Adrenal gland (tissue), 9 donors: ENCODE measurements at regions not wholly inside any gene's neighbourhood (a gene's known extent, or its start where the extent isn't known, plus 50 kb on each side); places are given as distances from the start of the nearest gene placed in this dataset.

Source experiments
- DNase-seq, 7 donors: peaks; one replicate each; pipeline ENCODE4 v3.0.0-alpha.2; 2019 to 2020
- H3K27ac ChIP-seq, 5 donors: fragments of 200-600 bp; sonication (generic) in 4 of 5; 1 replicate in 3 of 5; 2 replicates in 2 of 5; pipeline versions ENCODE4 v1.5.1 to v1.8.0; 2016 to 2020; ENCODE audit warnings: mild to moderate bottlenecking in 1 of 5
- H3K27me3 ChIP-seq: fragments of 200-600 bp; 2 replicates; pipeline ENCODE4 v1.8.0; 2021
- H3K36me3 ChIP-seq, 2 donors: fragments of 200-600 bp; replicated peaks in 1 of 2; 1 replicate in 1 of 2; 2 replicates in 1 of 2; pipeline versions ENCODE4 v1.5.1 to v1.8.0; 2018 to 2022
- H3K4me1 ChIP-seq, 2 donors: fragments of 200-600 bp; replicated peaks in 1 of 2; 1 replicate in 1 of 2; 2 replicates in 1 of 2; pipeline versions ENCODE4 v1.5.1 to v1.8.0; 2018 to 2021
- H3K4me3 ChIP-seq, 4 donors: fragments of 200-600 bp; sonication (generic) in 3 of 4; one replicate each; pipeline ENCODE4 v1.5.1; 2016 to 2018
- H3K9me3 ChIP-seq, 3 donors: fragments of 200-600 bp; sonication (generic) in 1 of 3; replicated peaks in 1 of 3; 1 replicate in 2 of 3; 2 replicates in 1 of 3; pipeline versions ENCODE4 v1.5.1 to v1.8.0; 2016 to 2021
- CTCF ChIP-seq, 6 experiments: fragments of 450-650 bp in 4 of 6; fragments of 200-600 bp in 2 of 6; sonication (generic) in 1 of 6; IDR thresholded peaks; 1 replicate in 5 of 6; 2 replicates in 1 of 6; pipeline versions ENCODE4 v1.5.1 to v1.8.0; 2016 to 2021; ENCODE audit warnings: antibody characterized with exemption in 6 of 6, mild to moderate bottlenecking in 2 of 6, moderate library complexity in 1 of 6
- POLR2A ChIP-seq, 2 donors: fragments of 450-650 bp; IDR thresholded peaks; one replicate each; pipeline ENCODE4 v1.6.1; 2017; ENCODE audit warnings: antibody characterized with exemption in 2 of 2, mild to moderate bottlenecking in 2 of 2, moderate library complexity in 1 of 2
- WGBS, 4 donors: extraction: QIAGEN DNeasy Blood & Tissue Kit in 2 of 4; methylation state at CpG; one replicate each; pipeline versions ENCODE4 v1.1.5 to v1.1.7; 2013 to 2017; 5-methylcytosine and 5-hydroxymethylcytosine counted together
- intact Hi-C, 2 donors: fragments of 100-400 bp; cut with DNase I; formaldehyde crosslinking; loops; one replicate each; pipeline versions ENCODE4 v1.14.1 to v1.15.0; 2022 to 2023
- donor health status: healthy with polysubstance abuse.
- donor health status: Bipolar disorder and iron deficiency.
- donor health status: DM: yes; HTN: yes; CAD: no.
- donor health status: DM: no; HTN: no; CAD: no.
- donor health status: DM: no; HTN: no; CAD: no.

- intact Hi-C loops: no loop called here
- DNase-seq: no peak
- Histone ChIP-seq H3K27ac (no peak overlapping the region), H3K36me3 (no peaks in the 10 kb centered on the region), H3K27me3 (no peaks in the 10 kb centered on the region), H3K4me3 (no peak overlapping the region), H3K4me1 (no peaks in the 10 kb centered on the region), H3K9me3 (no peaks in the 10 kb centered on the region)
- no peak for TF ChIP-seq POLR2A (IDR thresholded peaks at IDR 0.05)
Measured at GRCh38 chr4:38232741-38233140, 272.5 kb downstream of the PTTG2 start.

DNA sequence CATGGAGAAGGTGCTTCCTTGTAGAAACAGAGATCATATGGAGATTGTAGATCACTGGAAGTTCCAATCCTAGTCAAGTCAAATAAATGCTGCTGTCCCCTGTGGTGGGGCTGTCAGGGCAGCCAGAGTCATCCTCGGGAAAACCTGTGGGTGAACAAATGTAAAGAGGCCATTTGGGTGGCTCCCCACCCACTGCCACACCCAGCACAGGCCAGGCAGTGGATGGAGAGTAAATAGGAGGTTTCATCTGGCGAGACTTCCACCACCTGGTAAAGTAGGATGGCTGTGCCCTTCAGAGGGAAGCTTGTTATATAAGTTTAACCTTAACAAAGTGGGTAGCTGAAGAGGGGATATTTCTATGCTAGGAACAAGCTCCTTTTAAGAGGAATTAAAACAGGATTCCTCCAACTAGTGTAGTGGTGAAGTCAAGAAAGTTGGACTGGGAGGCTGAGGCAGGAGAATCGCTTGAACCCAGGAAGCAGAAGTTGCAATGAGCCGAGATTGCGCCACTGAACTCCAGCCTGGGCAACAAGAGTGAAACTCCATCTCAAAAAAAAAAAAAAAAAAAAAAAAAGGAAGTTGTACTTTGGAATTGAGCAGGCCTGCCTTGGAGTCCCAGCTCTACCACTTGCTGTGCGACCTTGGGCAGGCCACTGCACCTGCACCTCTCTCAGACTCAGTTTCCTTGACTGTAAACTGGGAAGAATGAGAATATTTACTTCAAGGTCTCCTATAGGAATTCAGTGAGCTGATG is 273.7 kb downstream of the PTTG2 start:
- no peaks in the 10 kb centered on the region for H3K9me3 ChIP-seq
- peak in 4 of 7 donors; percentile 29 to 62 (median 42) for DNase-seq
- no peak overlapping the region for H3K4me3 ChIP-seq
- intact Hi-C loops: no loop called here
- H3K36me3 ChIP-seq: no peaks in the 10 kb centered on the region
- no peak overlapping the region for H3K27ac ChIP-seq
- TF ChIP-seq POLR2A (IDR thresholded peaks at IDR 0.05) (no peak), CTCF (IDR thresholded peaks at IDR 0.05) (no peak)
- no peaks in the 10 kb centered on the region for H3K4me1 ChIP-seq
- no peaks in the 10 kb centered on the region for H3K27me3 ChIP-seq
- 80 to 94% (median 84%) methylated on average over 5 to 6 of the region's 6 CpGs for WGBS, 4 donors

- Histone ChIP-seq H3K27ac (no peak overlapping the region), H3K4me1 (no peaks in the 10 kb centered on the region), H3K27me3 (no peaks in the 10 kb centered on the region), H3K9me3 (no peaks in the 10 kb centered on the region), H3K4me3 (no peak overlapping the region), H3K36me3 (no peaks in the 10 kb centered on the region)
- 80 to 94% (median 88%) methylated on average over 3 of the region's 3 CpGs for WGBS, 4 donors
- DNase-seq: no peak
- TF ChIP-seq POLR2A (IDR thresholded peaks at IDR 0.05): no peak
- TF ChIP-seq CTCF (IDR thresholded peaks at IDR 0.05): no peak
- intact Hi-C loops: no loop called here
Measured at GRCh38 chr4:38235354-38235753, 275.2 kb downstream of the PTTG2 start.

DNA sequence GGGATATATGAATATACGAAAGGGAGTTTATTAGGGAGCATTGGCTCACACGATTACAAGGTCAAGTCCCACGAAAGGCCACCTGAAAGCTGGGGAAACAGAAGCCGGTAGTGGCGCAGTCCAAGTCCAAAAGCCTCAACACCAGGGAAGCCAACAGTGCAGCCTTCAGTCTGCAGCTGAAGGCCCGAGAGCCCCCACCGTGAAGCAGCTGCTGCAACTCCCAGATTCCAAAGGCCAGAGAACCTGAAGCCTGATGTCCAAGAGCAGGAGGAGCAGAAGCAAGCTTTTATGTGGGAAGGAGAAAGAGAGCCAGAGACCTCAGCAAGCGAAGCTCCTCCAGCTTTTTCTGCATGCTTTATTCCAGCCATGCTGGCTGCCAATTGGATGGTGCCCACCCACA is 275.8 kb downstream of the PTTG2 start:
- Histone ChIP-seq H3K4me3 (no peak overlapping the region), H3K27me3 (no peaks in the 10 kb centered on the region), H3K4me1 (no peaks in the 10 kb centered on the region), H3K36me3 (no peaks in the 10 kb centered on the region), H3K9me3 (no peaks in the 10 kb centered on the region), H3K27ac (no peak overlapping the region)
- 87 to 94% (median 90%) methylated on average over 3 to 8 of the region's 8 CpGs for WGBS, 4 donors
- DNase-seq: no peak
- intact Hi-C loops: no loop called here
- no peak for TF ChIP-seq POLR2A (IDR thresholded peaks at IDR 0.05)
- TF ChIP-seq CTCF (IDR thresholded peaks at IDR 0.05): no peak

DNA sequence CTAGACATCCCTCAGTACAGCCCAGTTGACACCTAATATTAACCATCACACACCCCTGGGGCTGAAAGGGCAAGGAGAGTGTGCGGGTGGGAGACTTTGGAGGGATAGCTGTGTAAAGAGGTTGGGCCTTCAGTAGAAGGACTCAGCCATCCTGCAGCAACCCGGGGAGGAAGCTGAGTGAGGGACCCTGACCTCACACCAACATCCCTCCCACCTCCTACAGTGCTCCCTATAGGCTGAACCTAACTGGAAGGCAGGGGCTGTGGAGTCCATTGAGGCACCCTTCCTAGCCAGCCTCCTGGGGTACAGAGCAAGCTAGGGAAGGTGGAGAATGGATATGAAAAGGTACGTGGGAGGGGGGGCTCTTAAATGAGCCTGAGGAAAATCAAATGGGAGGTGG is 276.3 kb downstream of the PTTG2 start:
- Histone ChIP-seq H3K4me3 (no peak overlapping the region), H3K27ac (no peak overlapping the region), H3K4me1 (no peaks in the 10 kb centered on the region), H3K27me3 (no peaks in the 10 kb centered on the region), H3K36me3 (no peaks in the 10 kb centered on the region), H3K9me3 (no peaks in the 10 kb centered on the region)
- TF ChIP-seq CTCF (IDR thresholded peaks at IDR 0.05) (no peak), POLR2A (IDR thresholded peaks at IDR 0.05) (no peak)
- WGBS, 4 donors: 78 to 91% (median 84%) methylated on average over 3 of the region's 3 CpGs
- intact Hi-C loops: no loop called here
- no peak for DNase-seq
